ENCODE measurements at regions not wholly inside any gene's neighbourhood (a gene's known extent, or its start where the extent isn't known, plus 50 kb on each side); places are given as distances from the start of the nearest gene placed in this dataset.
"Not testable (repeated sequence)": the region's sequence is repeated elsewhere in the genome, so short reads cannot be mapped to it uniquely, and the experiment has no call there.

DNA sequence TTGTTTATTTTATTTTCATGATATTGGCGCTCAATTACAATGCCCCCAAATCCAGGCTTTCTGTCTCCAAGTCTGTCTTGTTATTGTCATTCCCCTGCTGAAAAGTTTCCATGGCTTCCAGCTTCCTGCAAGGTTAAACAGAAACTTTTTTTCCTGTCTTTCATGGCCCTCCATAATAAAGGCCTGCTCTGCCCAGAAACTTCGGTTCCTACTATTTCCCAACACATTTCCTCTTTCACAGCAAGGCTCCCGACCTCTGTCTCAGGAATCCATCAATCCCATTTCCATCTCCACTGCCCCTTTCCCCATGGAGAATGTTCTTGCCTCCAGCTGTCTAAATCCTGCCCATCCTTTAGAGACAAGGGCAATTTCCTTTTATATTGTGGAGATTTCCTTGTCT is 365.2 kb upstream of the JARID2 start:
- in situ Hi-C loops (cut with HindIII; ENCODE audit: low sequenced_read_pairs): no loop called here
- DNase-seq (ENCODE audit: low spot score): no peak

DNA sequence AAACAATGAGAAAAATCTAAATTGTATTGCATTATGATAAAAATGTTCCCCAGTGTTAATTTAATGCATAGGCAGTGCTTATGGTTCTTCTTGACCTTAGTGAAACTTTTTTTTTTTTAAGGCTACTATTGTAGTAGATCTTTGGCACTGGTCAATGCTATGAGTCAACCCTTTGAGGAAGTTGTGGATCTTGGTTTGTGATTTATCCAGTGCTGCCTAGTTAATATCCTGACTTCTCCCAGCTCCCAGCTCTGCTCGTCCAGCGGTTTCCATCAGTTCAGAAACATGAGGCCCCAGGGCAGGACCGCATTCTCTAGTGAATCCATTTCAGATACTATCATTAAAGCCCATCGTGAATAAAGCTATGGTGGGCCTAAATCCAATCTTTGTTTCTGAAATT is 364.5 kb upstream of the JARID2 start:
- DNase-seq (ENCODE audit: low spot score): no peak
- in situ Hi-C loops (cut with HindIII; ENCODE audit: low sequenced_read_pairs): no loop called here

GRCh38 chr6:14882394-14883026 is 363.4 kb upstream of the JARID2 start:
- no peak for DNase-seq (ENCODE audit: low spot score)
- in situ Hi-C loops (cut with HindIII; ENCODE audit: low sequenced_read_pairs): no loop called here

DNA sequence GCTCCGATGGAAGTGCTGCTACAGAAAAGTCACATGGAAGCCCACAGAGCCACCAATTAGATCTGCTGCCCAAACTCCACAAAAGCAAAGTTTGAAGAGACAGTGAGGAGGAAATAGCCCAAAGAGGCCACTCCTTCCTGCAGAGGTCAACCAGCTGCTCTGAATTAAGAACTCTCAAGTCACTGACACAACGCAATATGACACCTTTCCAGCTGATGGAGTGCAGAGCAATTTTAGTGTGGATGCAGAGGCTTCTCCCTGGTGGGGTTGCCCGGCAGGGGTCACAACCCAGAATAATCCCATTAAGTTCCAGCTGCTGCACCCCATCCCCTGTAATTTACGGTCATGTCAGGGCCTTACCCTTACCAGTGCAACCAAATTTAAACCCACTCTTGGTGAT is 361.9 kb upstream of the JARID2 start:
- DNase-seq (ENCODE audit: low spot score): no peak
- in situ Hi-C loops (cut with HindIII; ENCODE audit: low sequenced_read_pairs): no loop called here

DNA sequence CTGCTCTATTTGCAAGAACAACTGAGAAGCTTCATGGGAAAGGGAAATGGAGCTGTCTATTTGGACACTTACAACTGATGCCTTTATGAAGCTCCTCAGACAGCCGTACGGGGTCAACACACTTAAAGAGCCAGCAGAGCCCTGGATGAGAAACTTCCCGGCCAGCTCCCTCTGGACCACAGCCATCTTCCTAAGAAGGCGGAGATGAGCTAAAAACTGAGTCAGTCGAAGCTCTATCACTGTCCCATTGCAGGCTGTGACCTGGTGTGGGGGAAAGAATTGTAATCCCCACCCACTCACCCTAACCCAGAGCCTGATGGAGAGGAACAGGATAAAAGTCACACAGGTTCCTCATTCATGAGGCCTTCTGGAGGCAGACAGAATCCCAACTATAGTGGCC is 360.4 kb upstream of the JARID2 start:
- DNase-seq (ENCODE audit: low spot score): no peak
- in situ Hi-C loops (cut with HindIII; ENCODE audit: low sequenced_read_pairs): no loop called here

- no peak for DNase-seq (ENCODE audit: low spot score)
- in situ Hi-C loops (cut with HindIII; ENCODE audit: low sequenced_read_pairs): no loop called here
These were observed 358.7 kb upstream of the JARID2 start for GRCh38 chr6:14887181-14887580.

GRCh38 chr6:14887986-14888574 is 357.8 kb upstream of the JARID2 start:
- no peak for DNase-seq (ENCODE audit: low spot score)
- in situ Hi-C loops (cut with HindIII; ENCODE audit: low sequenced_read_pairs): no loop called here

DNA sequence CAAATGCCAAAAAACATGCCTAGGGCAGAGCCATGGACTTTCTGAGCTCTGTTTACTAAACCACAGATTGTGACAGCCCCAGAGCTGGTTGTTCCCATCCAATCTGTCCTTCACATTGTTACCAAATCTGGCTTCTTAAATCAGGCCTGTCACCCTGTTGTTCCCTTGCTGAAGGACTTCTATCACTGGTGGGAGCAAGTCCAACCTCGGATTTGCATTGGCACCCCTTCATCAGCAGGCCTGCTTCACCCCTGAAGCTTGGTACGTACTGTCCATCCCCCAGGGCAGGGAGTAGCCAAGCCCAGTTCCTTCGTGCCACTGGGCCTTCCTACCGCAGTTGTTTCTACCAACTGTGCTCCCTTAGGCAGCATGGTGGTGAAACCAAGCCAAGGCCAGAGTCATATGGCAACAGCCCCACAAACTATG is 357.3 kb upstream of the JARID2 start:
- DNase-seq (ENCODE audit: low spot score): peak; percentile 91
- in situ Hi-C loops (cut with HindIII; ENCODE audit: low sequenced_read_pairs): no loop called here

DNA sequence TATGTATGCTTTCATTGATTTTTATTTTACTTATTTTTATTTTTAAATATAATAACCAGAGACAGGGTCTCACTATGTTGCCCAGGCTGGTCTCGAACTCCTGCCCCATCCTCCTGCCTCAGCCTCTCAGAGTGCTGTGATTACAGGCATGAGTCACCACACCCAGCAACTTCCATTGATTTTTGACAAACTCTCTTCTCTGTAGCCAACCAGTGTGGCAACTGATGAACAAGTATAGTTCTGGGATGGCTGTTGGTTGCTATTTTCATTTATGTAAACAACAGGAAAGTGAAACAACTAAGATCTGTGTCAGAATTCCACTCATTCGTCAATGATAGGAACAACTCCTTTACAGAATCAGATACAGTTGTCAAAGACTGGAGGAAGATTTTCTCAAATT is 356.7 kb upstream of the JARID2 start:
- in situ Hi-C loops (cut with HindIII; ENCODE audit: low sequenced_read_pairs): no loop called here
- no peak for DNase-seq (ENCODE audit: low spot score)

DNA sequence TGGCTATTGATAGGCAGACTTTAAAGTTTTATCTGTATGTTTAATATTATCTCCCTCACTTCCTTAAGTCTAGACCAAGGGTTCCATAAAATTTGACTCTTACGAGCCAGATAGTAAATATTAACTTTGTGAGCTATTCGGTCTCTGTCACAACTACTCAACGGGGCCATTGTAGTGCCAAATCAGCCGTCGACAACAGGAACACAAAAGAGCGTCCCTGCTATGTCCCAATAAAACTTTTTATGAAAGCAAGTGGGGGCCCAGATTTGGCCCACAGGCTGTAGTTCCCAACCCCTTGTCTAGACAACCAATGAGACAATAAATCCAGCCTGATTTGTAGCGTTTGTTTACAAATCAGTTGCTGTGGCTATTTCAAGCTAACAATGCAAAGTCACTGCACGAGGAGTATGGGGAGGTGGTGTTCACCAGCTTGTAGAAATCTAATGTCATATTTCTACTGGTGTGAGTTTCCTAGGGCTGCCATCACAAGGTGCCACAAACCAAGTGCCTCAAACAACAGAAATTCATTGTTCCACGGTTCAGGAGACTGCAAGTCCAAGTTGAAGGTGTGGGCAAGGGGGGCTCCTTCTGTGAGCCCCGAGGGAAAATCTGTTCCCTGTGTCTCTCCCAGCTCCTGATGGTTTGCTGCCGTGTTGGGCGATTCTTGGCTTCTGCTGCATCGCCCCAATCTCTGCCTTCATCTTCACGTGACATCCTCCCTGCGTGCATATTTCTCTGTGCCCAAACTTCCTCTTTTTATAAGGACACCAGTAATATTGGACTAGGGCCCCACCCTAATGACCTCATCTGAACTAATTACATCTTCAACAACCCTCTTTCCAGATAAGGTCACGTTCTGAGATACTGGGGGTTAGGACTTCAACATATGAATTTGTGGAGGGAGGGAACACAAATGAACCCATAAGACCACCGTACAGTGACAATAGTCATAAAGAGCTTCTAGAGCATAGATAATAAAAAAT is 356.0 kb upstream of the JARID2 start:
- DNase-seq (ENCODE audit: low spot score): no peak
- in situ Hi-C loops (cut with HindIII; ENCODE audit: low sequenced_read_pairs): no loop called here

- in situ Hi-C loops (cut with HindIII; ENCODE audit: low sequenced_read_pairs); DNase-seq (ENCODE audit: low spot score): not testable (repeated sequence)
These were observed 354.0 kb upstream of the JARID2 start for GRCh38 chr6:14891820-14892375.

GRCh38 chr6:14894105-14894504 is 351.8 kb upstream of the JARID2 start:
- in situ Hi-C loops (cut with HindIII; ENCODE audit: low sequenced_read_pairs): no loop called here
- no peak for DNase-seq (ENCODE audit: low spot score)

DNA sequence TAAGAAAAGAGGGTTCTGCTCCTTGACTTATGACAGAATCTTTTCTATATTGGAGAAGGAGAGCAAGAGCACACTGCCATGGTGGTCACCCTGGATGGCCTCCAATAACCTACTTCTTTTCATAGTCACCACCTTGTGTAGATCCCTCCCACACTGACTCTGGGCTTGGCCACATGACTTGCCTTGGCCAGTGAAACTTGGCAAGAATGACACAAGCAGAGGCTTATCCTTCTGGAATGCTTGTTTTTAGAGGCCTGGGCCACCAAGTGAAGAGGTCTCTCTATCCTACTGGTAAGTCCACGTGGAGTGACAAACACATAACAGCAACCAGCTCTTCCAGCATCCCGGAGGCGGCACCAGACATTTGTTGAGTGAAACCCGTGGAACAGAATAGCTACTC is 349.4 kb upstream of the JARID2 start:
- in situ Hi-C loops (cut with HindIII; ENCODE audit: low sequenced_read_pairs): no loop called here
- DNase-seq (ENCODE audit: low spot score): no peak

DNA sequence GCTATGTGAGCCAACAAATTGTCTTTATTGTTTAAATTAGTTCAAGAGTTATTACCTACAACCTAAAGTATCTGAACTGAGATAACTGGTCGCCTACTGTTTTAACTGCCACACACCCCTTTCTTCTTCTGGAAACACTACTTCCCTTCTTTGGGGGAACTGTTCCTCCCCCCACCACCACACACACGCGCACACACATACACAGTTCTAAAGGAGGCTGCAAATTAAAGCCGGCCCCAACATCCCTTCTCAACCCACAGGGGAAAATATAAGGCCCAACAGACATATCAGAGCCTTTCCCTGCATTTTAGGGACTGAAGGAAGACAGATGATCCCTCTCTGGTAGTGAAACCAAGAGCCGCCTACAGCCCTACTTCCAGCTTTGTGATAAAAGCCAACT is 348.0 kb upstream of the JARID2 start:
- no peak for DNase-seq (ENCODE audit: low spot score)
- in situ Hi-C loops (cut with HindIII; ENCODE audit: low sequenced_read_pairs): no loop called here

- in situ Hi-C loops (cut with HindIII; ENCODE audit: low sequenced_read_pairs); DNase-seq (ENCODE audit: low spot score): not testable (repeated sequence)
These were observed 346.4 kb upstream of the JARID2 start for GRCh38 chr6:14899441-14899840.

- no peak for DNase-seq (ENCODE audit: low spot score)
- in situ Hi-C loops (cut with HindIII; ENCODE audit: low sequenced_read_pairs): no loop called here
These were observed 344.9 kb upstream of the JARID2 start for GRCh38 chr6:14900919-14901318.

DNA sequence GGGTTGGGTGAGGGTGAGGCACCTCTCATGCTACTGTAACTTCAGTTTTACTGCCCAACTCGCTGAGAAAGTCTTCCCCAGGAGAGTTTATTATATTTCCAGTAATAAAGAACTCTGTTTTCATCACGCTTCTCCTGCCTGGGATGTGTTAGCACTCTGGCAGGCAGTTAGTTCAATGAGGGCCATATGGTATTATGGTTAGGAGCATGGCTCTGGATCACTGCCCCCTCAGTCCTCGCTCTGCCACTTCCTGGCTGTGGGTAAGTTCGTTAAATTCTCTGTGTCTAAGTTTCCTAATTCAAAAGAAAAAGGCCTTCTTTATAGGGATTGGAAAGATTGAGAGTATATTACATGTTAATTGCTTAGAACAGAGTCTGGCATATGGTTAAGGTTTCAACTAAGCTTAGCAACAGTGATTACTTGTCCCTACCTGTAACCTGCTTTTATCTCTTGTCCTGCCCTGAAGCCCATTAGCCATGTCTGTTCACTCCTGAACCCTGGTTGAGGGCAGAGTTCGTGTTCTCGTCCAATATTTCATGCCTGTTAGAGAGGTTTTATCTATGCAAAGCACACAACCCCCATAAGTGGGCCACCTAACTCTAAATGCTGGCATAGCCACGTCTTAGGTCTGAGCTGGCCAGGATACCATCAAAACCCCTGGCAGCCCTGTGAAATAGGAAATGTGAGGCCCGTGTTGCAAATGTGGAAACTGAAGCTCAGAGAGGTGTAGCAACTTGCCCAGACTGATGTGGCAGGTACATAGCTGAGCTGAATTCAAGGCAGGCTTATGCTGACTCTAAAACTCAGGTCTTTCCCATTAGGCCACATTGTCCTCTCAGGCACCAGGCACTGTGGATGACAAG is 342.5 kb upstream of the JARID2 start:
- DNase-seq (ENCODE audit: low spot score): peak; percentile 59
- in situ Hi-C loops (cut with HindIII; ENCODE audit: low sequenced_read_pairs): no loop called here

GRCh38 chr6:14905201-14905600 is 340.7 kb upstream of the JARID2 start:
- in situ Hi-C loops (cut with HindIII; ENCODE audit: low sequenced_read_pairs): no loop called here
- DNase-seq (ENCODE audit: low spot score): no peak

- in situ Hi-C loops (cut with HindIII; ENCODE audit: low sequenced_read_pairs): no loop called here
- no peak for DNase-seq (ENCODE audit: low spot score)
These were observed 339.2 kb upstream of the JARID2 start for GRCh38 chr6:14906621-14907020.
